H1 (cell line): ENCODE measurements at regions not wholly inside any gene's neighbourhood (a gene's known extent, or its start where the extent isn't known, plus 50 kb on each side); places are given as distances from the start of the nearest gene placed in this dataset.

Experiments used
- CTCF ChIA-PET: fragments of 300-600 bp; sonication (Branson Sonifier 250); formaldehyde crosslinking; loops from one replicate; lab custom pipeline; 2021; ENCODE audit not compliant: partially characterized antibody; lab: Charles Lee
- POLR2A ChIA-PET: fragments of 300-600 bp; sonication (Branson Sonifier 250); formaldehyde crosslinking; loops from one replicate; lab custom pipeline; 2021; ENCODE audit warnings: inconsistent platforms; ENCODE audit not compliant: partially characterized antibody; lab: Charles Lee
- DNase-seq, 2 experiments: peaks; one replicate each; pipeline versions ENCODE4 v3.0.0 to v3.0.0-alpha.2; 2010 to 2022; ENCODE audit warnings: low spot score in 2 of 2, low read depth in 1 of 2, mixed read lengths in 1 of 2
- FAIRE-seq: peaks from 2 replicates; lab custom pipeline; 2011; peaks lifted over from hg19 to GRCh38; lab: Jason Lieb, UNC
- H2AFZ ChIP-seq: 2 replicates; pipeline ENCODE4 v1.8.1; 2012; ENCODE audit warnings: low read length, inconsistent platforms
- H2AK5ac ChIP-seq: 2 replicates; pipeline ENCODE4 v1.6.1; 2013; ENCODE audit warnings: low read depth, low read length
- H2BK120ac ChIP-seq: replicated peaks from 2 replicates; pipeline ENCODE3; 2013; ENCODE audit warnings: low read depth, low read length, inconsistent platforms
- H2BK12ac ChIP-seq: 2 replicates; pipeline ENCODE4 v1.6.1; 2013; ENCODE audit warnings: low read depth, low read length
- H2BK15ac ChIP-seq: 2 replicates; pipeline ENCODE4 v1.6.1; 2013; ENCODE audit warnings: low read length
- H2BK20ac ChIP-seq: 2 replicates; pipeline ENCODE4 v1.6.1; 2013; ENCODE audit warnings: low read length
- H2BK5ac ChIP-seq: 2 replicates; pipeline ENCODE4 v1.6.1; 2013; ENCODE audit warnings: low read depth, low read length
- H3K14ac ChIP-seq: 2 replicates; pipeline ENCODE4 v1.6.1; 2013; ENCODE audit warnings: inconsistent platforms; ENCODE audit not compliant: insufficient read length
- H3K18ac ChIP-seq: 2 replicates; pipeline ENCODE4 v1.6.1; 2013; ENCODE audit warnings: low read length; ENCODE audit errors: extremely low read depth
- H3K23ac ChIP-seq: 2 replicates; pipeline ENCODE4 v1.6.1; 2013; ENCODE audit warnings: inconsistent platforms; ENCODE audit not compliant: insufficient read length
- H3K23me2 ChIP-seq: 2 replicates; pipeline ENCODE4 v1.6.1; 2013; ENCODE audit warnings: low read depth, low read length
- H3K27ac ChIP-seq: 2 replicates; pipeline ENCODE4 v1.6.1; 2011; ENCODE audit warnings: low read depth, low read length, inconsistent platforms
- H3K27me3 ChIP-seq, 4 experiments: replicated peaks in 1 of 4; 1 replicate in 1 of 4; 2 replicates in 3 of 4; pipeline versions ENCODE4 v1.6.1 to v1.8.1; 2011 to 2013; ENCODE audit warnings: low read length in 3 of 4, mild to moderate bottlenecking in 3 of 4, inconsistent platforms in 2 of 4, mixed read lengths in 2 of 4, moderate library complexity in 1 of 4; ENCODE audit not compliant: control insufficient read depth in 3 of 4, insufficient read depth in 3 of 4; ENCODE audit errors: extremely low read depth in 1 of 4
- H3K36me3 ChIP-seq, 4 experiments: 2 replicates each; pipeline versions ENCODE4 v1.6.1 to v1.8.1; 2011 to 2013; ENCODE audit warnings: mild to moderate bottlenecking in 4 of 4, low read length in 3 of 4, moderate library complexity in 2 of 4, control low read depth in 1 of 4, inconsistent platforms in 1 of 4; ENCODE audit not compliant: insufficient read depth in 4 of 4, control insufficient read depth in 2 of 4
- H3K4ac ChIP-seq: replicated peaks from 2 replicates; pipeline ENCODE3; 2013; ENCODE audit warnings: low read length, low read depth, mixed read lengths, inconsistent platforms; ENCODE audit not compliant: insufficient read length
- H3K4me1 ChIP-seq, 4 experiments: replicated peaks in 1 of 4; 1 replicate in 1 of 4; 2 replicates in 3 of 4; pipeline versions ENCODE4 v1.6.1 to v1.8.1; 2011 to 2013; ENCODE audit warnings: low read length in 3 of 4, inconsistent platforms in 2 of 4, mixed read lengths in 1 of 4; ENCODE audit not compliant: insufficient read depth in 4 of 4, control insufficient read depth in 3 of 4
- H3K4me2 ChIP-seq, 2 experiments: 2 replicates each; pipeline versions ENCODE4 v1.6.1 to v1.8.1; 2011 to 2013; ENCODE audit warnings: low read depth in 2 of 2, low read length in 2 of 2, control low read depth in 1 of 2, inconsistent platforms in 1 of 2, mild to moderate bottlenecking in 1 of 2; ENCODE audit not compliant: insufficient read depth in 1 of 2
- H3K4me3 ChIP-seq, 4 experiments: fragments of 200-600, 300-600 bp in 1 of 4; sonication (generic), shearing (Covaris generic), sonication (Bioruptor Twin) in 1 of 4; 2 replicates each; pipeline versions ENCODE4 v1.5.1 to v1.8.1; 2011 to 2016; ENCODE audit warnings: low read length in 4 of 4, low read depth in 3 of 4, control low read depth in 2 of 4, inconsistent platforms in 2 of 4, mild to moderate bottlenecking in 2 of 4, mixed read lengths in 1 of 4, moderate library complexity in 1 of 4; ENCODE audit not compliant: insufficient read depth in 2 of 4; ENCODE audit errors: extremely low read depth in 1 of 4
- H3K56ac ChIP-seq: replicated peaks from 2 replicates; pipeline ENCODE3; 2013; ENCODE audit warnings: low read depth, mild to moderate bottlenecking, mixed read lengths, low read length, inconsistent platforms; ENCODE audit not compliant: insufficient read length
- H3K79me1 ChIP-seq: 2 replicates; pipeline ENCODE4 v1.6.1; 2013; ENCODE audit warnings: low read depth, low read length, control low read depth
- H3K79me2 ChIP-seq, 2 experiments: 2 replicates each; pipeline versions ENCODE4 v1.6.1 to v1.8.1; 2012 to 2013; ENCODE audit warnings: low read length in 2 of 2, mild to moderate bottlenecking in 2 of 2, inconsistent platforms in 1 of 2; ENCODE audit not compliant: insufficient read depth in 2 of 2, control insufficient read depth in 1 of 2
- H3K9ac ChIP-seq, 4 experiments: replicated peaks in 1 of 4; 1 replicate in 1 of 4; 2 replicates in 3 of 4; pipeline versions ENCODE4 v1.6.1 to v1.8.1; 2011 to 2013; ENCODE audit warnings: low read depth in 3 of 4, low read length in 3 of 4, control low read depth in 2 of 4, mild to moderate bottlenecking in 2 of 4, moderate library complexity in 2 of 4, inconsistent platforms in 1 of 4; ENCODE audit errors: extremely low read depth in 1 of 4
- H3K9me3 ChIP-seq, 2 experiments: 2 replicates each; pipeline versions ENCODE4 v1.6.1 to v1.8.1; 2012 to 2013; ENCODE audit warnings: mild to moderate bottlenecking in 2 of 2, moderate library complexity in 2 of 2, control low read depth in 1 of 2, inconsistent platforms in 1 of 2, low read depth in 1 of 2, low read length in 1 of 2, mixed read lengths in 1 of 2; ENCODE audit not compliant: insufficient read depth in 2 of 2
- H4K20me1 ChIP-seq, 2 experiments: replicated peaks in 1 of 2; 2 replicates each; pipeline versions ENCODE3 to v1.8.1; 2011 to 2013; ENCODE audit warnings: inconsistent platforms in 2 of 2, low read length in 2 of 2, mild to moderate bottlenecking in 1 of 2; ENCODE audit not compliant: insufficient read depth in 2 of 2, control insufficient read depth in 1 of 2
- H4K5ac ChIP-seq: 2 replicates; pipeline ENCODE4 v1.6.1; 2013; ENCODE audit warnings: low read length, low read depth, mixed read lengths, inconsistent platforms; ENCODE audit not compliant: insufficient read length
- H4K8ac ChIP-seq: 2 replicates; pipeline ENCODE4 v1.8.0; 2013; ENCODE audit warnings: mild to moderate bottlenecking, moderate library complexity, low read length, inconsistent platforms; ENCODE audit not compliant: insufficient read depth; ENCODE audit errors: extremely low read depth
- H4K91ac ChIP-seq: replicated peaks from 2 replicates; pipeline ENCODE3; 2013; ENCODE audit warnings: low read length, mixed read lengths, inconsistent platforms; ENCODE audit not compliant: insufficient read length
- CBX5 ChIP-seq: fragments of 300-800, 300-1000 bp; sonication (generic); IDR thresholded peaks from 2 replicates; pipeline ENCODE4 v1.7.1; 2016; ENCODE audit warnings: antibody characterized with exemption, low read length, low read depth
- CBX8 ChIP-seq: fragments of 300-800, 300-1000 bp; sonication (generic); IDR thresholded peaks from 2 replicates; pipeline ENCODE4 v1.7.1; 2016; ENCODE audit warnings: low read depth, low read length, borderline replicate concordance
- CTCF ChIP-seq, 3 experiments: IDR thresholded peaks; 1 replicate in 2 of 3; 2 replicates in 1 of 3; pipeline versions ENCODE4 v1.5.1 to v1.6.1; 2011; ENCODE audit warnings: low read length in 3 of 3, mild to moderate bottlenecking in 3 of 3, inconsistent platforms in 2 of 3, low read depth in 1 of 3, moderate library complexity in 1 of 3; ENCODE audit not compliant: insufficient read depth in 1 of 3; ENCODE audit errors: control extremely low read depth in 1 of 3
- EGR1 ChIP-seq: IDR thresholded peaks from 2 replicates; pipeline ENCODE4 v1.6.1; 2011; ENCODE audit warnings: low read depth, low read length, borderline replicate concordance
- GTF2F1 ChIP-seq: IDR thresholded peaks from 2 replicates; pipeline ENCODE4 v1.6.1; 2012; ENCODE audit warnings: low read depth, low read length, improper control_type of control experiment, borderline replicate concordance
- JUND ChIP-seq: IDR thresholded peaks from 2 replicates; pipeline ENCODE4 v1.6.1; 2011; ENCODE audit warnings: mild to moderate bottlenecking, improper control_type of control experiment, low read length
- POU5F1 ChIP-seq: IDR thresholded peaks from 2 replicates; pipeline ENCODE4 v1.6.1; 2011; ENCODE audit warnings: low read depth, mild to moderate bottlenecking, low read length, moderate library complexity
- RBBP5 ChIP-seq: IDR thresholded peaks from 2 replicates; pipeline ENCODE4 v1.7.1; 2012; ENCODE audit warnings: low read depth, mild to moderate bottlenecking, inconsistent platforms, low read length, moderate library complexity, borderline replicate concordance
- RNF2 ChIP-seq: fragments of 200-900, 300-1000 bp; sonication (generic); IDR thresholded peaks from 2 replicates; pipeline ENCODE4 v1.7.1; 2016; ENCODE audit warnings: borderline replicate concordance, low read depth, mild to moderate bottlenecking, antibody characterized with exemption, low read length; ENCODE audit not compliant: poor library complexity, severe bottlenecking; ENCODE audit errors: missing control alignments
- SIX5 ChIP-seq: IDR thresholded peaks from 2 replicates; pipeline ENCODE4 v1.6.1; 2011; ENCODE audit warnings: mild to moderate bottlenecking, low read depth, low read length
- ZNF274 ChIP-seq: IDR thresholded peaks from 2 replicates; pipeline ENCODE4 v1.7.0; 2012; ENCODE audit warnings: low read length, borderline replicate concordance; ENCODE audit errors: extremely low read depth
- WGBS, 2 experiments: shearing (Covaris generic) in 1 of 2; methylation state at CpG; one replicate each; pipeline versions ENCODE4 v1.1.6 to v1.1.7; 2013 to 2015; ENCODE audit warnings: low lambda C conversion rate in 2 of 2, mixed read lengths in 2 of 2, inconsistent platforms in 1 of 2, low coverage in 1 of 2, missing lambda C conversion rate in 1 of 2; ENCODE audit not compliant: insufficient replicate concordance in 2 of 2, insufficient coverage in 1 of 2, insufficient read length in 1 of 2; ENCODE audit errors: extremely low coverage in 1 of 2, missing lambda C conversion rate in 1 of 2; 5-methylcytosine and 5-hydroxymethylcytosine counted together

GRCh38 chr14:37843954-37844607 is 248.7 kb downstream of the TTC6 start:
- Histone ChIP-seq H3K27ac (no peak overlapping the region), H4K20me1 (no peaks in the 10 kb centered on the region), H4K8ac (no peak overlapping the region), H4K91ac (no peak overlapping the region), H2AK5ac (no peak overlapping the region), H2BK12ac (no peak overlapping the region), H3K4me1 (no peaks in the 10 kb centered on the region), H3K56ac (no peak overlapping the region), H3K9ac (no peak overlapping the region; a peak in 1 of 7 replicates), H3K4ac (no peak overlapping the region), H3K14ac (no peak overlapping the region), H3K4me2 (no peak overlapping the region), H3K18ac (no peak overlapping the region), H2BK20ac (no peak overlapping the region), H3K23me2 (no peaks in the 10 kb centered on the region), H2AFZ (no peak overlapping the region), H3K79me1 (no peaks in the 10 kb centered on the region), H2BK5ac (no peak overlapping the region), H3K36me3 (no peaks in the 10 kb centered on the region), H3K9me3 (no peaks in the 10 kb centered on the region), H3K79me2 (no peaks in the 10 kb centered on the region), H4K5ac (no peak overlapping the region), H3K27me3 (no peaks in the 10 kb centered on the region), H2BK120ac (no peak overlapping the region), H2BK15ac (no peak overlapping the region), H3K23ac (no peak overlapping the region), H3K4me3 (no peak overlapping the region)
- ChIA-PET CTCF (interaction anchor here (1.2 kb wide), 1 partner anchor 17 kb away, joined by 3 read pairs; no protein-coding TSS in a partner anchor), POLR2A (no interaction called here)
- FAIRE-seq (no peak), DNase-seq (no peak)
- 90% methylated on average over 8 of the region's 8 CpGs; no CpG with 5 or more reads in 1 of the 2 experiments for WGBS, 2 experiments
- TF ChIP-seq ZNF274 (no peak), CBX8 (no peak), POU5F1 (no peak), SIX5 (no peak), JUND (no peak), RBBP5 (no peak), CTCF (IDR thresholded peaks at IDR 0.05; ENCODE audit: control extremely low read depth in 1 of 3, insufficient read depth in 1 of 3, low read depth in 1 of 3, low read length in 3 of 3) (no peak), EGR1 (no peak), CBX5 (no peak), RNF2 (no peak), GTF2F1 (no peak)
